GM21529 (cell line): ENCODE measurements at regions not wholly inside any gene's neighbourhood (a gene's known extent, or its start where the extent isn't known, plus 50 kb on each side); places are given as distances from the start of the nearest gene placed in this dataset.
A peak's percentile ranks its signal among the peaks of the same experiment; 100 is the strongest.
"Not testable (repeated sequence)": the region's sequence is repeated elsewhere in the genome, so short reads cannot be mapped to it uniquely, and the experiment has no call there.

Experiments used
- ATAC-seq: cut with Tn5 transposase; IDR thresholded peaks from one replicate; pipeline ENCODE4 v1.9.1; 2021; ENCODE audit not compliant: unreplicated experiment

- no peak for ATAC-seq
Measured at GRCh38 chr1:218494449-218494852, 149.3 kb downstream of the TGFB2 start.

DNA sequence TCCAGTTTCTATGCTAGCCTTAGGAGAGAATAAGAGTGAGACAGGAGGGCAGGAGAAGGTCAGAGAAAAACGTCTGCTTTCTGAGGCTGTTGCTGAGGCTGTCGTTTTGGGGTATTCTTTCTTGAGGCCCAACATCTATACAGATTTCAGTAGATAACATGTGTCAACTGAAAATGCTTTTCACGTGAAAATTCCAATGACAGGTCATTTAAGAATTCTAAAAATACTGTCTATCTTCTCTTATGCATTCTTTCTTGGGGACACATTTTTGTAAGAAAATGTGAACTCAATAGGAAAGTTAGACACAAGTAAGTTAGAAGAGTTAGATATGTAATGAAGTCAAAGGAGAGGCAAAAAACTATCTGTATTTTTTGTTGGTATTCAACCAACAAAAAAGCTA, 150.8 kb downstream of the TGFB2 start:
- ATAC-seq = no peak

- ATAC-seq = no peak
Measured at GRCh38 chr1:218496561-218496960, 151.4 kb downstream of the TGFB2 start.

GRCh38 chr1:218498056-218498938, 153.2 kb downstream of the TGFB2 start:
- no peak for ATAC-seq

DNA sequence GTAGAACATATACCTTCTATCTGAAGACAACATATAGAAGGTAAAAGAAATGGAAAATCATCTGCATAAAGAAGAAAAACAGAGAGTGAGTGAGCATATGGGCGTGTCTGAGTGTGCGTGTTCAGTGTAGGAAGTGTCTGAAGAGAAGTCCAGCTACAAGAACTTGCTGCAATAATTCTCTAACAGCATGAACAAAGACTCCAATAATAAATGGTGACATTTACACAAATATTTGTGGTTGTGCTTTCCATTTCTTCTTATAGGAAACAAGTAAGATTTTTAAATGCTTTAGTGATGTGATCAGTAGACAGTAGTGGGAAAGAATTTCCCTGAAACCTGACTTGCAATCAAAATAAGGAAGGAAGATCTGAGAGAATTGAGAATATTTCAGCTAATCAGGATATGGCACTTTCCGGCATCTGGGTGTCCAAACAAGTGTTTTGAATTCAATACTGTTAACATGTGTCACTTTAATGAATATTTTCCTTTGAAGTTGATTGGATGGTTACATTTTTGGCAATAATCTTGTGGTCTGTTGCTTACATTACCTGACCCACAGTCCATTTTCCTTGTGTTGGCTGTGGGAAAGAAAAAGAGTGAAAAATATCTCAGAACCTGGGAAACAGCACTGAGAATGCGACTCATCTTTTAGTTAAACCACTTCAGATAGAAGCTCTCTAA, 154.0 kb downstream of the TGFB2 start:
- no peak for ATAC-seq

DNA sequence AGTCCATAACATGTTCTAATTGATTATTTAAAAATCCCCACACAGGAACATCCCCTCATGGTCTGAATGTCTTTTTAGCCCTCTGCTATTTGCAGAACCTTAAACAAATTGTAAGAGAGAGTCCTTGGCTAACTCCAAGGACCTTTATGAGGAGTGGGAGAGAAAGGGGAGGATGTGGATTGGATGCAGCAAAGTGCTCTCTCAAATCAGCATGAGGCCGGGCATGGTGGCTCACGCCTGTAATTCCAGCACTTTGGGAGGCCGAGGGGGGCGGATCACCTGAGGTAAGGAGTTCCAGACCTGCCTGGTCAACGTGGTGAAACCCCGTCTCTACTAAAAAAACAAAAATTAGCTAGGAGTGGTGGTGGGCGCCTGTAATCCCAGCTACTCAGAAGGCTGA, 154.8 kb downstream of the TGFB2 start:
- ATAC-seq = no peak

GRCh38 chr1:218501161-218501560, 156.0 kb downstream of the TGFB2 start:
- ATAC-seq = no peak

- ATAC-seq = no peak
Measured at GRCh38 chr1:218502383-218502782, 157.2 kb downstream of the TGFB2 start.

DNA sequence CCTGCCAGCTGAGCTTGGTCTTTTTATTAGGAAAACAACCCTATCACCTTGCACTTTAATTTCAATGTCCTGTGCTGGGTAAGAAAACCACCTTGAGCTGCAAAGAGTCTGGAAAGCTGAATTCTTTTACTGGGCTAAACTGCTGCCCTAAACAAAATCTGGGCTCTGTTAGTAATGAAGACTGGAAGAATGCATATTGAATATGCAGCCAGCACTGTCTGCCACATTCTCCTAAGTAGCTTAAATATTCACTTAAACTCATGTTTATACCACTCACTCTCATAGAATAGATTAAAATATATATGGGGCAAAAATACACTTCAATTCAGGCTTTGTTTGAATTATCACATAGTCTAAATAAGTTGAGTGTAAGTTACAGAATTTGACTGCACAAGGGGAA, 158.0 kb downstream of the TGFB2 start:
- no peak for ATAC-seq

GRCh38 chr1:218507355-218508002, 162.3 kb downstream of the TGFB2 start:
- no peak for ATAC-seq

DNA sequence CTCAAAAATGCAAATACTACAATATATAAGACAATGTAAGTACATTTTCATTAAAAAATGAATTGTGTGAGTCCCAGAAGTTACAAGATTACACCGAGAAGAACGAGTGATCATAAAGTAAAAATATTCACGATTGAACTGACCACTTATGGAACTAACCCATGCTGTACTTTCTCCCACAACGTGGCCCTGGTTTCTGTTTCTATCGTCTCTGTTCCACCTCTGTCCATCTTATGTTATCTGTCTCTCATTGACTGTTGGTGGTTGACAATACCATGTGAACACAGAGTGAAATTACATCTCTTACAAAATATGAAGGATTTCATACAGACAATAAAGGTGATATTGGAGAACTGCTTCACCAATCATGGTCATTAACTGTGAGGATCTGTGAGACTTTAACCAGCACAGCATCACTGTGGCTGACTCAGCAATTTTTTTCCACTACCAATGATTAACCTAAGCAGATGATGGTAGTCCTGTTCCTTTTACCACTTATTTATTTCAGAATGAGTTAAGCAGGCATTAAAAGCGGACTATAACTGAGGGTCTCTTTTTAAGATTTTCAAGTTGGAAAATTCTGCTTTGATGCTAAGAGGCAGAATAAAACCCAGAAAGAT, 165.1 kb downstream of the TGFB2 start:
- ATAC-seq = no peak

DNA sequence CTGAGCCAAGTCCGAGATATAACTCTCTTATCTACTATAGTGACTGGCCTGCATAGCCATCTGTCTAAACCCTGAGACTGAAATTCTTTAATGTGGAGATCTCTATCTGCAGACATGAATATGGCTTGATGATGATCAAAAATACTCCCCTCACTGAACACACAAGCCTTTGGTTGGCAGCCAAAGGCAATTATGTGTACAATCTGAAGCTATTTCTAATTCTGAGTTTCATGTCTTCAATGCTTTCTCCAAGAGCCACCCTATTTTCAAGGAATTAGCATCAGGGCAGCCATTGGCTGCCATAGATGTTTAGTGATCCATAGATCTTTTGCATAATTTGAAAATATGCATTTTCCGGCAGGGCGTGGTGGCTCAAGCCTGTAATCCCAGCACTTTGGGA, 168.2 kb downstream of the TGFB2 start:
- no peak for ATAC-seq

DNA sequence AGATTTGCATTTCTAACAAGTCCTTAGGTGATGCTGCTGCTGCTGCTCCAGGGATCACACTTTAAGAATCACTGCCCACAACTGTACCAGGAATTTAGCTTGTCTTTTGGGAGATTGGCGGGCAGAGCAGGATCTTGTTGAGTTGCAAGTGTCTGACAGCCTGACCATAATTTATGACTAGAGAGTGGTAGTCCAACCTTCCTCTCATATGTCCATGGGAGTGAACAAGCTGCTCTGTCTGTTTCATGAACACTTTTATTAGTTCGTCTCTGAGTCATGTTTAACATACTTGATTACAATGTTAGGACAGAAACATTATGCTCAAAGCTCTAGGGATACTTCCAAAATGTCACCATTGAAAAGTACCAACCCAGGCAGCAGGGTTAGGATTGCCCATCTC, 169.6 kb downstream of the TGFB2 start:
- no peak for ATAC-seq

DNA sequence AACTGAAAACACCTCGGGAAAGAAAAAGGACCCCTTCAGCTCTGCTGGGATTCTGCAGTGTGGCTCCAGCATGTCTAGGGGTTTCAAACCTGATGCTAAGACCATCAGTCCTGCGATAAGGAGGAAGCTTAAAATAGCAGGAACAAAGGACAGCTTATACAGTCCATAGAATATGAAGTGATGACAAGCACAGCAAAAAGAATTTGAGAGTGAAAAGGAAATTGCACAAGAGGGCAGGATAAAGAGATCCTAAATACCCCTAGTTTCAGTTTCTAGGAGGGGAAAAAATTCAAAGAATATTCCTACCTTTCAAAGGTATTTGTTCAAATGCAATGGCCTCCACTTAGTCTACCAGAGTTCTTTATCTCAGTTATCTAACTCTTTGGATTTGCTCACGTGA, 171.4 kb downstream of the TGFB2 start:
- no peak for ATAC-seq

GRCh38 chr1:218517459-218517858, 172.3 kb downstream of the TGFB2 start:
- ATAC-seq = no peak

- no peak for ATAC-seq
Measured at GRCh38 chr1:218518216-218518740, 173.1 kb downstream of the TGFB2 start.

GRCh38 chr1:218520646-218521045, 175.5 kb downstream of the TGFB2 start:
- ATAC-seq = not testable (repeated sequence)

DNA sequence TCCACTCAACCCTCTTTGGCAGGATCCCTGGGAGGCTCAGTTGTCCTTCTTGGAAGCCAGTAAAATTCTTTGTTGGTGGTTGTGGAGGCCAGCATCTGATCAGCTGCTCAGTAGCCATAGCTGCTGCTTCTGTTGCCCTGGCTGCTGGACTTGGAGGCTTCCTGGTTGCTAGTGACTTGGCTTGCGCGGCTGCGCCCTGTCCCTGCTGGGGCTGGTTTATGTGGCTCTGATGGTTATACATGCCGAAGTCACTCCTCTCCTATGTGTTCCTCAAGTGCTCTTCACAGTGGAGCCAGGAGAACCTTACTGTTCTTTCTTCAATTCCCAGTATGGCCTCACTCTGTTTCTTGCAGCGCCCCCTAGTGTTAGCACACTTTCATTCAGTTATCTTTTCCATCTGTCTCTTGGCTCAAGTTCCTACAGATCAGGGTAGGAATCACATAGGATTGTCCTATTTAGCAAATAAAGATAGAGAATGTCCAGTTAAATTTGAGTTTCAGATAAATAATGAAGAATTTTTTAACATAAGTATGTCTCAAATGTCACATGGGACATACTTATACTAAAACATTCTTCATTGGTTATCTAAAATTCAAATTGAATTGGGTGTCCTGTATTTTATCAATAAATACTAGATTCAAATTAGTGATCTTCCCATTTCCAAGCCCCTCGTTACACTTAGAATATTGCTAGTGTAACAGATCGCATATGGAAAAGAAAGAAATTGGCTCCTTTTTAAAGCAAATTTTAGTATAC, 176.5 kb downstream of the TGFB2 start:
- ATAC-seq = peak; percentile 77

DNA sequence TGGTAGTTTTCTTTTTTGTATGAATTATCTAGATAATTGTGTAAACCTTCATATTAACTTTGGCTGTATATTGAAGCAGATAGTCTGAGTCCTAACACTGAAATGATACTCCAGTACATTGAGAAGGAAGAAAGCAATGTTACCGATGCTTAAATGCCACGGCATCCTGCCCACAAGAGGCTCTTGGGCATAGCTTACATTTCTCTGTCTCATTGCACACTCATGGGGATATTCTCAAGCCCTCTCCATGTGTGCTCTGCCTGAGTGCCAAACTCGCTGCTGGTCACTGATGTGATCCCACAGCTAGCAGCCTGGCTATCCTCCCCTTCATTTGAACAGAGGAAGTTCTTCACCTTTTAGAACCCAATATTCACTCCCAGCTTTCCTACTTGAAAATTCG, 179.4 kb downstream of the TGFB2 start:
- no peak for ATAC-seq

- no peak for ATAC-seq
Measured at GRCh38 chr1:218525031-218525430, 179.9 kb downstream of the TGFB2 start.
